Stimulated activated CD8-positive, alpha-beta memory T cell treated with anti-CD3 and anti-CD28 coated beads, Interleukin-12 subunit alpha, Interleukin-12 subunit beta, amount 100 ng/mL, for 4 hours (primary cell): ENCODE measurements at regions not wholly inside any gene's neighbourhood (a gene's known extent, or its start where the extent isn't known, plus 50 kb on each side); places are given as distances from the start of the nearest gene placed in this dataset.
"Not testable (repeated sequence)": the region's sequence is repeated elsewhere in the genome, so short reads cannot be mapped to it uniquely, and the experiment has no call there.

ENCODE experiments used
- DNase-seq: peaks from one replicate; pipeline ENCODE4 v3.0.0-alpha.2; 2020; ENCODE audit warnings: low read depth

DNA sequence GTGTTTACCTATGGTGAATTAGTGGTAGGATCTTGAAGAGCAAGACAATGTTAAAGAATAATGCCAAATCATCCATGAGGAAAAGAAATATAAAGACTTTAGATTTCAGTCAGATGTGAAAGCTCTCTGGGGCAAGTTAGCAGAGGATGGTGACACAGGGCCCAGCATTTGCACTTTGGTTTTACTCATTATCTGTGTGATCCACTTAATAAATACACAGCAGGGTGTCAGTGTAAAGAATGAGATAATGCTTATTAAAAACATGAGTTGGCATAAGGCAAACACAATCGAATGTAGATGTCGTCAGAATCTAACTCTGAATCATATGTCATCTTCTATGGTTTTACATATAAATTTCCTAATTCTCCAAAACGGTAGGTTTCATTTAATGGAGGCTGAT lies 130.4 kb upstream of the PREP start:
- no peak for DNase-seq

DNA sequence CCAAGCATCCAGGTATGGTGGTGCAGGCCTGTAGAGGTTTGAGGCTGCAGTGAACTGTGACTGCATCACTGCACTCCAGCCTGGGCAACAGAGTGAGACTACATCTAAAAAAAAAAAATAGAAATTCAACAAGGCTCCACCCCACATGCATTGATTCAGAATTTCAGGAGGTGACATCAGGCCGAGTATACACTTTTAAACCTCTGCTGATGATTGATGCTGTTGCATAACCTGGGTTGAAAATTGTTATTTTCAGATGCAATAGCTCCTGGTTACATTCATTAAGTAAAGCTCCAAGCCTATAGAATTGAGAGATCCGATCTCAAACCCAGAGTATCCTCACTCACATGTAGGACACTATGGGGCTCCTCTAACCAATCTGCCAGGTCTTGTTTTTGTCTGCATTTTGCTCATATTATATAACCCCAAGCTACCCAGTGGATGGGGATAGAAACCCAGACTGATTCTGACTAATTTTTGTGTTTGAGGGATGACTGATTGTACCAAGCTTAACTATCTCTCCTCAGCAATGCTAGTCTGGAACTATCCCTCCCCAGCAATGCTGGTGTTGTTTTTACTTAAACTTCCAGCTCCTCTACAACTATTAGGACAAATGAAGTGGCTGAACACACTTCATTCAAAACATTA lies 123.5 kb upstream of the PREP start:
- no peak for DNase-seq

DNA sequence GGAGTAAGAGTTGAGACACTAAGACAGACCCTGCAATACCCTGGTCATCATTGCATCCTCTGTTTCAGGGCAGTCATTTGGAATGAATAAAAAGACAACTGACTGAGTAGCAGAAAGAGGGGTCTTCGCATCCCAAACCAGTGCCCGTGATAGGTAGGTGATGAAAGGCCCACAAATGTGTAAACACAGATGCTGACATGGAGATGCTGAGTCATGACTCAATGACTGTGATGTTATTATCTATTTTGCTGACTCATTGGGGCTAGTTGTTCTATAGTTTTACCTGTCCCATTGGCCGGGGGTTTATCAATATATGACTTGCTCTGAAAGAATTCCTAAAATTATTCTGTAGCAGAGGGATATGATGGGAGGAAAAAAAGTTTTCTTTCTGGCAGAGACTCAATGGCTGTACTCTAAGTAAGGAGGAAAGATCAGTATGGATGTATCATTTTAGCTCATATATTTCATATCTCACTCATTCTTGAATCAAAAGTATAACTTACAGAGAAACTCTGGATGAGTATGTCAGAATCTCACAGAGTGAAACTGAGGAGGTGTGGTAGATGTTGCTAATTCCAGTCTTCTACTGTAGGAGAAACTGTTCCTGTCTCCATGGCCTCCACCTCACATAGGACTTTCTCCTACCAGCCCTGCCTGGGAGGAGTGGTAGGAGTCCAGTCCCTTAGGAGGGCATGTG lies 119.9 kb upstream of the PREP start:
- DNase-seq = no peak

DNA sequence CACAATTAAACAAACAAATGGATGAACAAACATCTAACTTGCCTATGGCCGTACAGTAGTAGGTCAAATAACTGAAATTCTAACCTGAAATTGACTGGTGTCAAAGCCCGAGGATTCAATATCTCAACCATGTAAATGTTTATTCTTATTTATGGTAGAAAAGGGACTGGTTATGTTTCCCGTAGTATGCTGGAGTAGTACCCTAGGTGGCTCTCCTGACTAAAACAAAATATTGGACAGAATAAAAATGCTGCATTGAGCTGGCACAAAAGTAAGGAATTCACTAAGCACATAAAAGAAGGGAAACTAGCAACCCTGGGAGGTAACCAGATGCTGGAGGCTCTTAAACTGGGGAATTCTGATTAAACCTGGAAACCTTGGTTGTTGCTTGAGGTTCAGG lies 117.1 kb upstream of the PREP start:
- DNase-seq = no peak

DNA sequence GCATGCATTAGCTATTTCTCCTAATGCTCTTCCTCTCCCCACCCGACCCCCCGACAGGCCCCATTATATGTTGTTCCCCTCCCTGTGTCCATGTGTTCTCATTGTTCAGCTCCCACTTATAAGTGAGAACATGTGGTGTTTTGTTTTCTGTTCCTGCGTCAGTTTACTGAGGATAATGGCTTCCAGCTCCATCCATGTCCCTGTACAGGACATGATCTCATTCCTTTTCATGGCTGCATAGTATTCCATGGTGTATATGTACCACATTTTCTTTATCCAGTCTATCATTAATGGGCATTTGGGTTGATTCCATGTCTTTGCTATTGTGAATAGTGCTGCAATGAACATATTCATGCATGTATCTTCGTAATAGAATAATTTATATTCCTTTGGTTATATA lies 116.1 kb upstream of the PREP start:
- DNase-seq = not testable (repeated sequence)

DNA sequence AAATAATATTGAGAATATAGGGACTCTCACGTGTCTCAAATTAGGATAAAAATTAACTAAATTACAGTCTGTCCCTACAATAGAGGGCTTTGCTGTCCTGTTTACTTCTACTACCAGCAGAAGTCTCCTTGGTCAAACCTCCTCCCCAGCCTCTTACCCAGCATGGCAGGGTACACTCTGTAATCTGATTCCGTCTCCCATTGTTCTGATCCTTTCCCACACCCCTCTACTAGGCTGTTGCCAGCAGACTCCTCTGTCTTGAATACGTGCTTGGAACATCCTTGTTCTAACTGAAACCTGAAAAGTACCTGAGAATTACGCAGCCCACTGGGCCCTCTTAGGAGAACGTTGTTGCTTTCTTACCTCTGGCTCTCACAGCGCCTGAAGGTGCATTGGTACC lies 112.2 kb upstream of the PREP start:
- no peak for DNase-seq

DNA sequence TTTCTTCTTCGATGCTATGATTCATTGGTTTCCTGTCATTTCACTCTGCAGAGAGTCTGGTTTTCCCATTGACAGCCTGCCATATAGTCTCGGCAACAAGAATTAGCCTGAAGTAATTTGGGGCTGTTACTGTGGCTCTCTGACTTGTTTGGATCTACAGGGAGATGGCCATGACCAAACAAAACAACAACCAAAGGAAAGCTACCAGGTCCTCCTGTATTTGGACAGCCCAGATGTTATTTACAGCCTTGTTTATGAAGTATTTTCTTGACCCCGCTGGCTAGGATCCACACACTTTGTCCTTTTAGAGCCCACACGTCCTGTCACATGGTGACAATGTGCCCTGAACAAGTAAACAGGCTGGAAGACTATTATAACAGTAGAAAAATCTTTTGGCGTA lies 111.4 kb upstream of the PREP start:
- no peak for DNase-seq

DNA sequence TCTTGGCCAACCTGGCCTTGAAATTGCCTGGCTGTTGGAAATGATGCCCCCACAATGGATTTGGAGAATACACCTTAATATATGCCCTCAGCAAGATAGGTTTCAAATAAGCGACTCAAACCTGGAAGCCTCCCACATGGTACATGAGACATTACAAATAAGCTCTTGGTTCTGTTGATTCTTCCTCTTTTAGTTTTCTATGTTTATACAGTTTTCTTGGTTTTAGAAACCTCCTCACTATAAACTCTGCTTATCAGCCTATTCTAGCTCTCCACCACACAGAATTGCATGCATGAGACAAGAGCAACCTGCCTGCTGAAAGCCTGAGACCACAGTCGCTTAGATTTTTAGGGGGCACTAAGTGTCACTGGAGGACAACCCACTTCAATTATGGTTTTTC lies 108.8 kb upstream of the PREP start:
- no peak for DNase-seq

DNA sequence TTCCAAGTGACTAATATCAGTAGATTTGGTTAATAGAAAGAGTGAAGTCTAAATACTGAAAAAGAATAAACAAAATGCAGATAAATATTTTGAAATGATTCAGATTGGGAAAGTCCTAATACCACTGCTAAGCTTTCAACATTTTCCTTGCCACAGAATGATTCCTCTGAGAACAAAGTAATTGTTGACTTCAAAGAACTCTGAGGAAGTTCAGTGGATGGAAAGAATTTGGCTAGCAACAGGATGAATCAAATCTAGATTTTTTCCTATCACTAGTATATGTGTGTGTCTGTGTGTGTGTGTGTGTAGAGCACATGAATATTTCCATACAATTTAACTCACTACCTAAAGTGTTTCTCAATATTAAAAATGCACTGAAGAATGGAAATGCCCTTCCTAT lies 107.9 kb upstream of the PREP start:
- DNase-seq = no peak

DNA sequence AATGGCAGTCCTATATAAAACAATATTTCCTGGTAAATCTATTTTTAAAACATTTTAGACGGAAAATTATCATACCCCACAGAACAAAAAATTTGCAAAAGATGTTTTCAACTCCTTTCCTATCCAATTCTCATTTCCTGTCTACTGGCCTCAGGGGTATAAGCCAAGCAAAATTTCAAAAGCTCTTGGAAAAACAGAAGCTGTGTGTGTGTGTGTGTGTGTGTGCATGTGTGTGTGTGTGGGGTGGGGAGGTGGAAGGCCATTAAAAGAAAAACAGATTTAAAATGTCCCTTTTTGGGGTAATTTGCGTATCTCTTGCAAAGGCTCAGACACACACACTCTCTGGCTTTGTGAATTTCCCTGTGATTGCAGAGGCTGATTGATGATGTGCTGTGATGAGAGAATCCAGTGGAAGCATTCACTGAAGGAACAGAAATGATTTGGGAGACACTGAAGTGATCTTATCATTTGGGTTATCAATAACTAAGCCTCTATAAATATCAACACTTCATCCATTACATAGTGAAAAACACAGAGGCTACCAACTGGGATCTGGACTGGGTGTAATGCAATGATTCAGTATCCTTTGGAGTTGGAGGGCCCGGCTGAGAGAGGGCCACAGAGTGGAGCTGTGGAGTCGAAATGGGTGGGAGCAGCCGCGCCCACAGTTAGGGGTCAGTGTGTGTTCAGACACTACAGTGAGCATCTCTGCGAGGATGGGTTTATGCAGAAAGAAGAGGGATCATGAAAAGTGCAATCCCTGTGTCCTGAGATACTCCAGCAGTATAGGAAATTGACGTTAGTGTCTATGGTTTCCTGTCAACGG lies 106.8 kb upstream of the PREP start:
- DNase-seq = no peak

DNA sequence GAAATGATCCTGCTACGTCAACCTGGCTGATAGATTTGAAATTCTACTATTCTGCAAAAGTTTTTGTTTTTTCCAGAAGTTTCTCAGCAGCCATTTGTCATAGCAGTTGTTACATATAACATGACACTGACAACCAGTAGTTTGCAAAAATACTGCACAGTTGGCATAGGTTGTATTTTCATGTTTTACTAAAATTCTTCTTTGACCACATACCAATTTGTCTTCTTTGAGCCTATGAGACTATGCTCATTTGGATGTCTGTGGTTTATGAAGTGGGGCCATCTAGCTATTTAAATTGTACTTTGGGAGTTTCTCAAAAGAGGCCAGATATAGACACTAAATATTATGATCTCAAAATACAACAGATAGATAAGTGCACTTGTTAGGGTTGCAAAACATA lies 104.9 kb upstream of the PREP start:
- no peak for DNase-seq

DNA sequence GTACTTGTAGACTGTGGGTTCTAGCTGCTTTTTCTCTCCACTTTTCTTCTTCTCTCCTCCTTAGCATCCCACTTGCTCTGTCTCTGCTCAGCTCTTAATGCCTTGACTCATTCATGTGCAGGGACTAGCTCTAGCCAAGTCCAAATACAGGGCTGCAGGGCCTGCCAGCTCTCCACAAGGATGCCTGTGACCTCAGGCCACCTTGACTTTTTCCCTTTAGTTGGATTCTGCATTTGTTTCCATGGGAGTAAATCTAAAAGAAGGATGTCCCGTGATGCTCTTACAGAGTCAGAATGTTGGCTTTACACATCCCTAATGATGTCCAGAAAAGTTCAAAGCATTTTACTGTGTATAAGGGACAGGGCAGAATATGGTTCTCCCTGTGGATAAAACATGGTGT lies 101.8 kb upstream of the PREP start:
- no peak for DNase-seq

DNA sequence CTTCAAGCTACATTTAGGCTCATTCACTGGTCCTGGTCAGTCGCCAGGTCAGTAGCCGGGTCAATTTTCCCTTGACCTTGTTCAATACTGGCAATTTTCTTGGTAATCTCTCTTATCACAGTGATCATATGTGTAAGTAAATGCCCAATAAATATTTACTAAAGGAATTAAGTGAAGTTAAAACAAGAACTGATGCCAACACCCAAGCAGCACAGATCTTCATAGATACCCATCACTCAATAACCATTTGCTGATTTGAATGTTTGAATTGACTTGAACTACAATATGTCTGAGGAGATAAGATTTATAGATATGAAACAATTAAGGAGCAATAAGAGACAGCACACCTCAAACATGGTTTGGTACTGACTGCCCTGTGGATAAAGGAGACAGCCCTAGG lies 100.8 kb upstream of the PREP start:
- no peak for DNase-seq

DNA sequence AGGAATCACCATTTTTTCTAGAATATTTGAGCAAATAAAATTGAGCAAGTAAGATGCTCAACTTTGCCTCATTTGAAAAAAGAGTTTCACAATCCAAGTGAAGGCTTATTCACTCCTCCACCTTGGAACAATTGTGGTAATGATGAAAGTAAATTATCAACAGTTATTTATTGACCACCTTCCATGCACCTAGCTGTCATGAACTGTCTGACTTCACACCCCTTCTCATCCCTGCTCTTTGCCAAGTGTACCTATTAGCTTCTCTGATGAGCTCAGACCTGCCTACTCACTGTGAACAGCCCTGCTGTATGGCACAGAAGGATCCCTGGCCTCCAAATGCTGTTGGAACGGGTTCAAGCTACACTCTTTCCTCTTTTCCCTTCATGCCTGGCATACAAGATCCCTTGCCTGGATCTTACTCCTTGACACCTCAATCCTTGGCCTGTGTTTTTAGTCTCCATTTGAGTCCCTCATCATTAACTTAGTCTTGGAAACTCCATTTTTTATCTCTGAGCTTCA lies 99.0 kb upstream of the PREP start:
- no peak for DNase-seq

DNA sequence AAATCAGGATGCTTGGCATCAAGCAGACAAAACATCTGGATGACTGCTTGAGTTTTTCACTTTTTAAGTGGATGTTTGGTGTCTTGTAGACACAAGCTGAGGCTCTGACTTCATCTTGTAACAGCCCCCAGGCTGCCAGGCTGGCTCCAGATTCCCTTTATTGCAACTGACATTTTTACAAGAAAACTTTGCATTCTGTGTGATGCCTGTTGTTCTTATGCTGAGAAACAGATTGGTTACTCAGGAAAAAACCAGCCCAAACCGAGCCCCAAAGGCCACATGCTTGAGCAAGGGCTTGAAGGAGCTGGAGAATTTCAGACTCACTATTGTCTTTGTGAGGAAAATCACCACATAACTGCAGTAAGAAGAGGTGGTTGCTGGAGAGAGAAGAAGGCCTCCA lies 98.4 kb upstream of the PREP start:
- DNase-seq = no peak

DNA sequence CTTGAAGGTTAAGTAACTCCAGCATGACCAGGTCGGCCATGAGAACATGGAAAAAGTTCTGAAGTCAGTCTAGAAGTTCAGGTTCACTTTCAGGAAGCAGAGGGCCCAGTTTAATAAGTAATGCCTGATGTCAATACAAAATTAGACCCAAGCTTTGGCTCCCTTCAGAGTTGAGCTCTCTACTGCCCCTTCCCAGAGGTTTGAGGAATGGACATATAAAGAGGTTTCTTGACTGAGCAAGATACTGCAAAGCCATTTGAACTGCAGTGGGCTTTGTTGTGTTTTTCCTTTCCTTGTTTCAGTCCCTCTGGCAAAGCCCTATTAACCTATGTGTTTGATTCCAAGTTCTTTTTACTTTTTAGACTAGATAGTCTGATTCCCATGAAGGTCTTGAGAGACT lies 97.8 kb upstream of the PREP start:
- no peak for DNase-seq

DNA sequence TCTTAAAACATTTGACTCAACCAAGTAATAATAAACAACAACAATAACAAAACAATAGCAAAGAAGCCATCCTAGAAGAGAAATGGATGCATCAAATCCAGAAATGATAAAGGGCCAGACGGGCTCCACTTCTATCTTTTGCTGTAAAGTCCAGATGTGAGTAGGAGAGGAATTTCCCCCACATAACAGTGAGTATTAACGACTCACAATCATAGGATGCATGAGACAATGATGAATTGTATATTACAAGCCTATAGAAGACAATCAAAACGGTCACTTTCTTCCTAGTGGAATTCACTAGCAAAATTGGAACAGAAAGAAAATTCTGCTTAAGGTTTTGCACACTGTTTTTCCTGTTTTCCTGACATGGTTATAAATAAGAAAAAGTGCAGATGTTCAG lies 97.0 kb upstream of the PREP start:
- DNase-seq = no peak

DNA sequence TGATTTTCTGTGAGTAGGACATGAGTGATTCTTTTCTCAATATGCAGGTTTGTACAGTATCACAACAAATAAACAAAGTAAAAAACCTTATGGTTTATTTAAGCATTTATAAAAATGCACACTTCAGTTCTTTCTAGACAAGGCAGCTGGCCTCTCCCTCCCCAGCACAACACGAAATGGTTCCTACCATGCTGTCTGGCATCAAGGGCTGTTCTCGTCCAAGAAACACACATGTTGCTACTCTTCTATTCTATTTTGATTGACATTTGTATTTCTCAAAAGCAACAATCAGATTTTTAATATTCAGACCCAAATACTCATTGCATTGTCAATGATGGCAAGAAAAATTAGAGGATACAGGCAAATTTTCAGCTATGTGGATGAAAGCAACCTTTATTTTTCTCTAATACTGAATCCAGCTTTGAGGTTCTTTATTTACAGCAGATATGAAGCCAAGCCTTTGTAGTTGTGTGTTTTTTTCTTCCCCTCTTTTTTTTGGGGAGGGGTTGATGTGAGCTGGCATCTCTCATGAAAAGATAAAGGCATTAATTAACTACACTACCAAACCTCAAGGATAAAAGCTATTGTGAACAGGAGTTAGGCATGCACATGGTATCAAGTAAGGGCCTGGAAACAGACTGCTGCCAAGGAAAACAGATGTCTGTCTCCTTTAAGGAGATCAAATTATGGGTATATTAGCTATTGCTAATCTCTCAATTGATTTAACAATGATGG lies 96.4 kb upstream of the PREP start:
- no peak for DNase-seq

DNA sequence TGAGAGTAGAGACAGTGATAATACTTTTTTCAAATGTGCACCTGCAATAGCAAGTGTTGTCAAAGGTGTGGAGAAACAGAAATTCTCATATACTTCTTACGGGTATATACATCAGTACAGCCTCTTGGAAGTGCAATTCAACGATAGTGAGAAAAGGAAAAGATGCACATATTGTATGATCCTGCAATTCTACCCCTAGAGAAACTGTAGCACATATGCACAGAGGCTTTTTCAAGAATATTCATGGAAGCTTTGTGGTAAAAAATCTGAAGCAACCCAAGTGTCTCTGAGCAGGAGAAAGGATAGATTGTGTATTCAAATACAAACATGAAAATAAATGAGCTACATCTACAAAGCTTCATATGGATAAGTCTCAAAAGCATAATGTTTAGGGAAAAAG lies 94.7 kb upstream of the PREP start:
- DNase-seq = no peak

DNA sequence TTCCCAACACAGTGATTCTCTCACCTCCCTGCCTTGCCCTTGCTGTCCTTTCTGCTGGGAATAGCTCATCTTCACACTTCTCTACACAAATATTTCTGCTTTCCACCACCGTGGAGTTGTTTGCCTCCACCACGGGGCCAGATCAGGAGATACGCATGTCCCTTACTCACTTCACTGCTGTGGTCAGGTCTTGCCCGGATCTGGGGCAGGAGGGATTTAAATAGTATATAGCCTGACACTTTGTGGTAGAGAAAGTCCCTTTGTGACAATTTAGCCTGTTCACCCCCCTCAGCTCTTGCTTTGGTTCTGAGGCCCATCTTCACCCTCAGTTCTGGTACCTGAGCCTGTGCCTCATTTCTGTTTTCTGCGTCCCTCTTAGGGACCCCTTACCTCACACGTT lies 92.6 kb upstream of the PREP start:
- no peak for DNase-seq

DNA sequence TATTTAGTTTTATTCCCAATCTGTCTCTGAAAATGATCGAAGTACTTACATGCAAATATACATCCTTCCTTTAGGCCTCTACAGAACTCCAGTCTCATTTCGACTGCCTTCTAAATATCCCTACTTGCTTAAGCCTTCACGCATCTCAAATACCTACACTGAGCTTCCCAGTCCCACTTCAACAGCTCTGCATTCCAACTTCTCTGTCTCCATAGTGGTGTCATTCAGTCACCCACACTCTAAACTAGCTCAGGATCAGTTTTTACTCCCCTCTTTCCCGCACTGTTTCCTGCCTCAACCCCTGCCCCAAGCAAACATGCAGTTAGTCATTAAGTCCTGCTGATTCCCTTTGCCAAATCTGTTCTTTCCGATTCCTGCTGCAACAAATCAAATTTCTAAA lies 91.8 kb upstream of the PREP start:
- no peak for DNase-seq

DNA sequence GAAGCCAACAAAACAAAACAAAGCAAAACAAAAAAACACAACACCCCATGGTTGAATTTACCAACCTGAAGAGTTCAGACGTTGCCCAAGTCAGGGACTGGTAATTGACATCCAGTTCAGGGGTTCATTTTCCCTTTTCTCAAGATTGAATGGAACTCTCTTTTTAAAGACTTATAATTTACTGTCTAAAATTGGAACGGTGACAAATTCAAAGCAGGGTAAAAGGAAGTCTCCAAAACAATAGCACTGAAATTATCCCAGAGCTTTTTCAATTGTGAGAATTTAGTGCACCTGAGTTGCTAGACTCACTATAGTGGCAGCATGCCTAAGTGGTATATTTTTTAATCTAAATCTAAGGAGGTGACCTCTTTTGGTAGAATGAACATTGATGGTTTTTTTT lies 90.9 kb upstream of the PREP start:
- no peak for DNase-seq
